KBM-7 (cell line): ENCODE measurements at regions not wholly inside any gene's neighbourhood (a gene's known extent, or its start where the extent isn't known, plus 50 kb on each side); places are given as distances from the start of the nearest gene placed in this dataset.
"Not testable (repeated sequence)": the region's sequence is repeated elsewhere in the genome, so short reads cannot be mapped to it uniquely, and the experiment has no call there.

ENCODE experiments used
- DNase-seq: peaks from one replicate; pipeline ENCODE4 v3.0.0-alpha.2; 2015
- in situ Hi-C: fragments of 300-500 bp; cut with MboI; formaldehyde crosslinking; loops from 2 replicates; pipeline ENCODE4 v1.14.3; 2020; ENCODE audit warnings: low sequenced_read_pairs, low pct_unique_long_range_greater_than_20kb, mixed read lengths

GRCh38 chr10:27391916-27392315, 112.2 kb upstream of the RAB18 start:
- no peak for DNase-seq
- in situ Hi-C loops: no loop called here

GRCh38 chr10:27391325-27391724, 112.8 kb upstream of the RAB18 start:
- in situ Hi-C loops: no loop called here
- DNase-seq: no peak

- in situ Hi-C loops: no loop called here
- no peak for DNase-seq
These were observed 113.4 kb upstream of the RAB18 start for GRCh38 chr10:27390681-27391080.

- in situ Hi-C loops: no loop called here
- DNase-seq: no peak
These were observed 115.2 kb upstream of the RAB18 start for GRCh38 chr10:27388761-27389399.

- DNase-seq: no peak
- in situ Hi-C loops: no loop called here
These were observed 120.2 kb upstream of the RAB18 start for GRCh38 chr10:27383595-27384542.

- in situ Hi-C loops: no loop called here
- no peak for DNase-seq
These were observed 121.9 kb upstream of the RAB18 start for GRCh38 chr10:27382176-27382575.

GRCh38 chr10:27380929-27381358, 123.2 kb upstream of the RAB18 start:
- DNase-seq: no peak
- in situ Hi-C loops: no loop called here

- DNase-seq, in situ Hi-C loops: not testable (repeated sequence)
These were observed 125.1 kb upstream of the RAB18 start for GRCh38 chr10:27379041-27379440.

GRCh38 chr10:27373566-27374160, 130.4 kb upstream of the RAB18 start:
- no peak for DNase-seq
- in situ Hi-C loops: no loop called here

- in situ Hi-C loops: no loop called here
- no peak for DNase-seq
These were observed 131.5 kb upstream of the ACBD5 start for GRCh38 chr10:27372095-27372494.

- DNase-seq, in situ Hi-C loops: not testable (repeated sequence)
These were observed 130.8 kb upstream of the ACBD5 start for GRCh38 chr10:27371375-27371774.

- in situ Hi-C loops: no loop called here
- DNase-seq: peak; percentile 40
These were observed 129.3 kb upstream of the ACBD5 start for GRCh38 chr10:27369880-27370279.

GRCh38 chr10:27368706-27369105, 128.1 kb upstream of the ACBD5 start:
- no peak for DNase-seq
- in situ Hi-C loops: no loop called here

GRCh38 chr10:27366769-27367168, 126.2 kb upstream of the ACBD5 start:
- DNase-seq: no peak
- in situ Hi-C loops: no loop called here

- in situ Hi-C loops: no loop called here
- no peak for DNase-seq
These were observed 123.4 kb upstream of the ACBD5 start for GRCh38 chr10:27364028-27364427.

- DNase-seq: peak; percentile 86
- in situ Hi-C loops: no loop called here
These were observed 120.1 kb upstream of the ACBD5 start for GRCh38 chr10:27360581-27361172.

GRCh38 chr10:27359792-27360355, 119.3 kb upstream of the ACBD5 start:
- no peak for DNase-seq
- in situ Hi-C loops: loop anchor here (5.0 kb wide), 1 partner anchor 468 kb away; no protein-coding TSS in a partner anchor

GRCh38 chr10:27356738-27357137, 116.1 kb upstream of the ACBD5 start:
- DNase-seq: no peak
- in situ Hi-C loops: loop anchor here (5.0 kb wide), 1 partner anchor 464 kb away; no protein-coding TSS in a partner anchor

GRCh38 chr10:27355918-27356573, 115.4 kb upstream of the ACBD5 start:
- DNase-seq: no peak
- in situ Hi-C loops: loop anchor here (5.0 kb wide), 1 partner anchor 464 kb away; no protein-coding TSS in a partner anchor
